ENCODE measurements at regions not wholly inside any gene's neighbourhood (a gene's known extent, or its start where the extent isn't known, plus 50 kb on each side); places are given as distances from the start of the nearest gene placed in this dataset.

DNA sequence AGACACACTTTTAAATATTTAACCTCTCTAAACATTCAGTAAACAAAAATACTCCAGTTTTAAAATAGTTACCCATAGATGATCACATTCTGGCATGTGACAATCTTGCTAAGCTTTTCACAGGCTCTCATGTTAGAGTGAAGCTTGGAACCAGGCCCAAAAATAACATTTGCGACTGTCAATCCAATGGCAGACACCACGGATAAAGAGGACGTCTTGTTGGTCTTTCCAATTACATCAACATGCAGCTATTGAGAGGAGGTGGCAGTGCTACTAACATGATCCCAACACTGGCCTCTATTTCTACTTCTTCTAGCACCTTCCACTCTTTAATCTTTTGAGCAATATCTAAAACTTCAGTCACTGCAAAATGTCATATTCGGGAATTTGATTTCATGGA is 970.8 kb upstream of the TENM3 start:
- CTCF ChIA-PET = no interaction called here

More for the DNA sequence above, 970.8 kb upstream of the TENM3 start:
- Histone ChIP-seq H2AK5ac (ENCODE audit: low read depth, low read length) (no peak overlapping the region), H3K9ac (ENCODE audit: low read depth, low read length) (no peak overlapping the region), H3K79me1 (ENCODE audit: low read depth in 1 of 2, low read length in 2 of 2) (no peaks in the 10 kb centered on the region), H3K27ac (ENCODE audit: insufficient read depth, low read length) (no peak overlapping the region), H3K4ac (ENCODE audit: low read depth, low read length) (no peak overlapping the region), H3K27me3 (ENCODE audit: control insufficient read depth, insufficient read depth, low read length) (no peaks in the 10 kb centered on the region), H3K9me3 (ENCODE audit: control insufficient read depth, insufficient read depth, low read length) (no peaks in the 10 kb centered on the region), H2BK20ac (ENCODE audit: low read depth, low read length) (no peak overlapping the region), H3K9me1 (ENCODE audit: insufficient read depth, low read length) (no peaks in the 10 kb centered on the region), H3K4me3 (ENCODE audit: insufficient read depth, low read depth, low read length) (no peak overlapping the region), H3K36me3 (ENCODE audit: control insufficient read depth, insufficient read depth, low read length) (no peaks in the 10 kb centered on the region), H4K8ac (ENCODE audit: low read depth in 2 of 2, low read length in 2 of 2) (no peak overlapping the region), H3K18ac (ENCODE audit: low read depth, low read length) (no peak overlapping the region), H3K23ac (ENCODE audit: low read depth, low read length) (no peak overlapping the region), H3K4me1 (ENCODE audit: control insufficient read depth, insufficient read depth, low read length) (no peaks in the 10 kb centered on the region), H2BK120ac (ENCODE audit: low read depth, low read length) (no peak overlapping the region), H4K20me1 (ENCODE audit: insufficient read depth, low read length) (no peaks in the 10 kb centered on the region), H2AFZ (replicated peaks; ENCODE audit: low read length, poor library complexity) (no peak overlapping the region), H3K56ac (ENCODE audit: extremely low read depth, insufficient read depth, low read length) (no peak overlapping the region), H4K91ac (ENCODE audit: insufficient read depth, low read depth, low read length) (no peak overlapping the region), H3K14ac (replicated peaks; ENCODE audit: low read depth, low read length) (no peak overlapping the region), H2BK5ac (ENCODE audit: low read depth, low read length, poor library complexity, severe bottlenecking) (no peak overlapping the region), H2BK15ac (ENCODE audit: low read depth, low read length) (no peak overlapping the region), H3K4me2 (ENCODE audit: low read depth, low read length) (no peak overlapping the region), H4K5ac (ENCODE audit: low read depth, low read length) (no peak overlapping the region), H2AK9ac (replicated peaks; ENCODE audit: low read depth, low read length, poor library complexity) (no peak overlapping the region)
- ATAC-seq (ENCODE audit: low read depth) = no peak
- in situ Hi-C loops (cut with MboI; ENCODE audit: low sequenced_read_pairs) = no loop called here
- POLR2A ChIA-PET (ENCODE audit: unreplicated experiment) = no interaction called here
- intact Hi-C loops (cut with micrococcal nuclease) = no loop called here
- dilution Hi-C loops (cut with HindIII; ENCODE audit: low sequenced_read_pairs, unreplicated experiment) = no loop called here
- no CpG with 5 or more reads among the region's 4 CpGs for whole genome bisulfite sequencing, 2 experiments (ENCODE audit: extremely low coverage in 2 of 2, insufficient read length in 1 of 2)
- TF ChIP-seq, protein P1, sequence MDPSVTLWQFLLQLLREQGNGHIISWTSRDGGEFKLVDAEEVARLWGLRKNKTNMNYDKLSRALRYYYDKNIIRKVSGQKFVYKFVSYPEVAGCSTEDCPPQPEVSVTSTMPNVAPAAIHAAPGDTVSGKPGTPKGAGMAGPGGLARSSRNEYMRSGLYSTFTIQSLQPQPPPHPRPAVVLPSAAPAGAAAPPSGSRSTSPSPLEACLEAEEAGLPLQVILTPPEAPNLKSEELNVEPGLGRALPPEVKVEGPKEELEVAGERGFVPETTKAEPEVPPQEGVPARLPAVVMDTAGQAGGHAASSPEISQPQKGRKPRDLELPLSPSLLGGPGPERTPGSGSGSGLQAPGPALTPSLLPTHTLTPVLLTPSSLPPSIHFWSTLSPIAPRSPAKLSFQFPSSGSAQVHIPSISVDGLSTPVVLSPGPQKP (IDR thresholded peaks at IDR 0.05; ENCODE audit: borderline replicate concordance, low read depth, low read length) = no peak
- no peak for TF ChIP-seq RAD21 (IDR thresholded peaks at IDR 0.05; ENCODE audit: low read length)
- TF ChIP-seq MAZ (IDR thresholded peaks at IDR 0.05; ENCODE audit: borderline replicate concordance, low read depth, low read length) = no peak
- no peak for TF ChIP-seq CEBPB (IDR thresholded peaks at IDR 0.05; ENCODE audit: low read depth, low read length)
- TF ChIP-seq SMC3 (IDR thresholded peaks at IDR 0.05; ENCODE audit: low read depth, low read length) = no peak
- TF ChIP-seq, protein P2, sequence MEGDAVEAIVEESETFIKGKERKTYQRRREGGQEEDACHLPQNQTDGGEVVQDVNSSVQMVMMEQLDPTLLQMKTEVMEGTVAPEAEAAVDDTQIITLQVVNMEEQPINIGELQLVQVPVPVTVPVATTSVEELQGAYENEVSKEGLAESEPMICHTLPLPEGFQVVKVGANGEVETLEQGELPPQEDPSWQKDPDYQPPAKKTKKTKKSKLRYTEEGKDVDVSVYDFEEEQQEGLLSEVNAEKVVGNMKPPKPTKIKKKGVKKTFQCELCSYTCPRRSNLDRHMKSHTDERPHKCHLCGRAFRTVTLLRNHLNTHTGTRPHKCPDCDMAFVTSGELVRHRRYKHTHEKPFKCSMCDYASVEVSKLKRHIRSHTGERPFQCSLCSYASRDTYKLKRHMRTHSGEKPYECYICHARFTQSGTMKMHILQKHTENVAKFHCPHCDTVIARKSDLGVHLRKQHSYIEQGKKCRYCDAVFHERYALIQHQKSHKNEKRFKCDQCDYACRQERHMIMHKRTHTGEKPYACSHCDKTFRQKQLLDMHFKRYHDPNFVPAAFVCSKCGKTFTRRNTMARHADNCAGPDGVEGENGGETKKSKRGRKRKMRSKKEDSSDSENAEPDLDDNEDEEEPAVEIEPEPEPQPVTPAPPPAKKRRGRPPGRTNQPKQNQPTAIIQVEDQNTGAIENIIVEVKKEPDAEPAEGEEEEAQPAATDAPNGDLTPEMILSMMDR (conservative IDR thresholded peaks at IDR 0.05; ENCODE audit: low read depth, low read length) = no peak
- TF ChIP-seq, protein P3, sequence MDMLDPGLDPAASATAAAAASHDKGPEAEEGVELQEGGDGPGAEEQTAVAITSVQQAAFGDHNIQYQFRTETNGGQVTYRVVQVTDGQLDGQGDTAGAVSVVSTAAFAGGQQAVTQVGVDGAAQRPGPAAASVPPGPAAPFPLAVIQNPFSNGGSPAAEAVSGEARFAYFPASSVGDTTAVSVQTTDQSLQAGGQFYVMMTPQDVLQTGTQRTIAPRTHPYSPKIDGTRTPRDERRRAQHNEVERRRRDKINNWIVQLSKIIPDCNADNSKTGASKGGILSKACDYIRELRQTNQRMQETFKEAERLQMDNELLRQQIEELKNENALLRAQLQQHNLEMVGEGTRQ (IDR thresholded peaks at IDR 0.05; ENCODE audit: low read depth, low read length) = no peak
- no peak for TF ChIP-seq RCOR1 (IDR thresholded peaks at IDR 0.05; ENCODE audit: insufficient replicate concordance, low read length)
- no peak for TF ChIP-seq CHD1 (IDR thresholded peaks at IDR 0.05; ENCODE audit: low read depth, low read length)
- no peak for TF ChIP-seq RFX5 (IDR thresholded peaks at IDR 0.05; ENCODE audit: low read depth, low read length)
- TF ChIP-seq FOS (IDR thresholded peaks at IDR 0.05; ENCODE audit: low read depth, low read length) = no peak
- TF ChIP-seq NFE2L2 (IDR thresholded peaks at IDR 0.05; ENCODE audit: low read depth, low read length) = no peak
- no peak for TF ChIP-seq BHLHE40 (IDR thresholded peaks at IDR 0.05; ENCODE audit: low read depth, low read length)
- no peak for TF ChIP-seq MAFK (IDR thresholded peaks at IDR 0.05; ENCODE audit: low read depth, low read length)
- TF ChIP-seq MXI1 (IDR thresholded peaks at IDR 0.05; ENCODE audit: borderline replicate concordance, low read depth, low read length) = no peak
- TF ChIP-seq POLR2A (IDR thresholded peaks at IDR 0.05; ENCODE audit: low read depth, low read length) = no peak
- no TSS peak for BruUV-seq (replicated peaks)
- DNase-seq = no peak

Data from IMR-90 (cell line).